ENCODE measurements at regions not wholly inside any gene's neighbourhood (a gene's known extent, or its start where the extent isn't known, plus 50 kb on each side); places are given as distances from the start of the nearest gene placed in this dataset.
"Not testable (repeated sequence)": the region's sequence is repeated elsewhere in the genome, so short reads cannot be mapped to it uniquely, and the experiment has no call there.

DNA sequence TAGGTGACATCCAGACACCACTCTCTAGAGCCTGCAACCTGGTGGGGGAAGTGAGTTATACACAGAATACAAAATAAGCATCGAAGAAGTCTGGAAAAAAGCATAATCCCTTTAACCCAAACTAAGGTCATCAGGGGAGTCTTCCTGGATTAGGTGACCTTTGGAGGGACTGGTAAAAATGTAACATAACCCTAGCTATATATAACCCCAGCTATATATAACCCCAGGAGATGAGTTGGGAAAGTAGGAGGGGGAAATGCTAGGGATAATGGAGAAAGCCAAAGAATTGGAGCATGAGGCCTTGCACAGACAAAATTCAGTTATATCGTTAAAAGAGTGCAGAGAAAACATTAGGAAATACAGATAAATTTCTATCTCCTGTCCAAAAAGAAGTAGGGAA lies 164.8 kb downstream of the QRSL1 start:
- DNase-seq, result no peak

DNA sequence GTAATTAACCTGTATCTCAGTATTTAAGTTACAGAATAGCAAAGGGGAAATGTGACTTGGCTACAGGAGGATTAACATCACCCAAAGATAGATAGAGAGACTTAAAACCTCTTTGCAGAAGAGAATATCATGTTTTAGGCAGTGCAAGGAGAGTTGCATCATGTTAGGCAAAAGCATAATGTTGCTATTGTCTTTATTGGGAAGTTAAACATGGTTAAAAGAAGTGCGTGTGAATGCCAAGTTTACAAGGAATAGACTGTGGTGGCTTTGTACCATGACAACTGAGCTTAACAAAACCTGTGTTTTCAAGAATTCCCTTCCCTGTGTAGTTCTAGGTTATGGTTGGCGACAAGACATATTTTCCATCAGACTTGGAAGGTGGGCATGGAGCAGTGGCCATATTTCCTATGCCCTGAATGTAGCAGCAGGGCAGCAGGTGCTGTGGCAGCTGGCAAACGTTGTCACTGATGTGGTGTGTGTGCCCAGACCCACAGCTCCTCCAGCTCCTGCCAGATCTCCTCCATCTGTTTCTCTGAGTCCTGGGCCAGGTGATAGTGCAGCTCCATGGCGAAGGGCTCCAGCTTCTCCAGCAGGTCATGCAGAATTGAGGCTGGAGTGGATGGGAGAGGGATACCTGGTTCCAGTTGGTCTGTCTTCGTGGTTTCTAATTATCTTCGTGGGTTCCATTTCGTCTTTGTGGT lies 163.3 kb downstream of the QRSL1 start:
- no peak for DNase-seq

DNA sequence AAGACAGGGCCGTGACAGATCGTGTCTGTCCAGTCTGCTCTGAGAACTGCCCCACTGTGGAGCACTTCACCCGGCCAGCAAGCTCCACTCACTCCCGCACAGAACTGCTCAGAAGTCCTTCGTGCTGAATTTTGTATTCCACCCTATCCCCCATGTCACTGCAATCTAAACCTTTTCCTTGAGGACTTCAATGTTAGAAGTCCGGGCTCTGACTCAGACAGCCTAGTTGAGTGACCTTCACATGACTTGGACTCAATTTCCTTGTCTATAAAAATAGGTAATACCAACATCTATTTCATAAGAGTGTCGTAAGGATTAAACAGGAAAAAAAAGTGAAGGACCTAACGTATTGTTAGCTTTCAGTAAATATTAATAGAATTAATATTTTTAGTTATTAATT lies 161.6 kb downstream of the QRSL1 start:
- no peak for DNase-seq

DNA sequence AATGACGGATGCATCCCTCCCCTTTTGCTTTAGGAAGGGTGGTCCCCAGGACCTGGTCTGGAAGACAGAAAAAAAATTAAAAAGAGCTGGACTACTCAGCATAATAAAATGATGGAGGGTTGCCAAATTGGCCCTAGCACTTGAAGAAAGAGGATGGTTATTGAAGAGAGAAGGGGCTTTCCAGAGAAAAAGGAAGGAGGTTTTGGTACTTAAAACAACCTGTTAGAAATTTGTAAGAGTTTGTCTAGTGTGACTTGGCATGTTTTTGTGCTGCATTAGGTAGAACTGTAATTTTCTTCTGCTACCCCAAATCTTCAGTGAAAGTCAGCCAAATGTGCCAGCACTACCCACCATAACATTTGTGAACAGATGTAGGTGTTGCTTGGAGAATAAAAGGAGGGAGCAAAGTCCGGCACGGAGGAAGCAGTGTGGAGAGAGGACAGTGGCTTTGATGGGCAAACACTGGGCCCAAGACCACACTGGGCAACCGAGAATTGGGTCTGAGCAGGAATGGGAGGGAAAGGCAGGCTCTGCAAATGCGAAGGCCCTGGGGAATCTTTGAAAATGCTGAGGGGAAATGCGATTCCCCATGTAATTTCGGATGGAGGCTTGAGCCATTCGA lies 160.9 kb downstream of the QRSL1 start:
- DNase-seq, result no peak

DNA sequence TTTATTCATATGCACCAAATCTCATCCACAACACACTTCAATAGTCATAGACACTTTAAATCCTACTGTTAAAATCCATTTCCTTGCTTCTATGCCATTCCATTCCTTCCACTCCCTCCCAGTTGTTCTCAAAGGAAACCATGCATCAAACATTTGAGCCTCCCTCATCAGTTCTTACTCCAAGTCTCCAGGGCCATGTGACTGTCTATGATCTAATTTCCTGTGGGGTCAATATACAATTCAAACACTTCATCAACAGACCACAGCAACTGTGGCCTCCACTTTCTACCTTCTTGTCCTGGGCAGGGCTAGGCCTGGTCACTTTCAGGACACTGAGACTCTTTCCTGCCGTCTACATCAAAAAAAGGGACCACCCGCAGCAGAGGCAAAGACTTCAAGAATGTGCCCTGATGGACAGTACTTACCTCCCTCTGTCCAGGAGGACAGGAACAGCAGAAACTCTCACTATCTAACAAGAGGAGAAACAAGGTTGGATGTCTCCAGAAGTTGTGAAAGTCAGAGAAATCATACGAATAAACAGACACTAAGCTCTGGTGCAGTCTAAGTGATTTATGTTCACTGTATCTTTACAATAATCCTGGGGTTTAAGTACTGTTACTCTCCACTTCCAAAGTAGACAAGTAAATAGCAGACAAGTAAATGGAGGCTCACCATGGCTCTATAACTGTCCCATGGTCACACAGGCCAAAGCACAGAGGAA lies 160.2 kb downstream of the QRSL1 start:
- DNase-seq, result no peak

DNA sequence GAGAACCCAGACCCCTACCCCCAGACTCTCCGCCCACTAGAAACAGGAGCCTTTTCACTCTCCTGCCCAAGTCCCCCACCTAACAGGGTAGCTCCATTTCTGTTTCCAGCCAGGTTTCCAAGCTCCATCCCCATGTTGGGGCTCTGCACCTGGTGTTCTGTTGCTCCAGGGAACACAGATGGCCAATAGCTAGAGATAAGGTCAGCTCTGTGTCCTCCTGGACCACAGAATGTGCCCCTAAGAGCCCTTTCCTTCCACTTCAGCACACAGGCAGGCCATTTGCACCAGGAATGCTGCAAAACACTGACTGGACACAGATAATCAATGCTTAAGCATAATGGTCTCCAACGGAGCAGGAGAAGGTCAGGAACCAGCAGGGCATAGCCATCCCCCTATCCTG lies 159.4 kb downstream of the QRSL1 start:
- no peak for DNase-seq

DNA sequence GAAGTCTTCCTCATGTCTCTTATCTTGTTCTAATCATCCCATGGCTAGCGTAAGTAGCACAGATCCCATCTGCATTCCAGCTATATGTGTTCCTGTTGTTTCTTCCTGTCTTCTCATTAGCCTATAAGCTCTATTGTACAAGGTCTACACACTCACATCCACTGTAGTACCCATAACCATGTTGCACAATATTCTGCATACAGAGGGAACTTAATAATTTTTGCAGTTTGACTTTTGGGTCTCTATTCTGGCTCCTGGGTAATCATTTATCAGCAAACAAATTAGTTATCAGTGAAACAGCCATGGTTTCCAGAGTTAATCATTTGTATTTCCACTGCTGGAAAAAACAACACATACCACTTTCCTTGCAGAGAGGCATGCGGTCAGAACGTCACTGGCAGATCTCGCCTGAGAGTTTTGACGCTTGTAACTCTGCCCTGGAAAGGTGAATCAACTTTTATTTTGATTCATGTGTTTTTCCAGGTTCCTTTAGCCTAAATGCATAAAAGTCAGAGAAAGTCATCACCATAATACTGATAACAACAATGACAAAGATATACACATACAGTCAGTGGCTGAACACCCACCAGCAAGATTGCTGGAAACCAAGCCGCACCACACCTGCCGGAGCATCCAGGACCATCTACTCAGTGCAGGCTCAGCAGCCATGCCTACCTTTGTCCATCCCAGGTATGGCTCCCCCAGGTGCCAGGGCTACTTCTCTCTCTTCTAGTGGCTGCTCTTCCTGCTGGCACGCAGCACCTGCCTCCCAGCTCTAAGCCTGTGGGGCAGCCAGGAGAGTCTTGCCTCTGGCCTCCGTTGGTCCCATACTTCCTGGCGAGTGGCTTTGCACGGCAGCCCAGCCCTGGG lies 158.2 kb downstream of the QRSL1 start:
- no peak for DNase-seq

DNA sequence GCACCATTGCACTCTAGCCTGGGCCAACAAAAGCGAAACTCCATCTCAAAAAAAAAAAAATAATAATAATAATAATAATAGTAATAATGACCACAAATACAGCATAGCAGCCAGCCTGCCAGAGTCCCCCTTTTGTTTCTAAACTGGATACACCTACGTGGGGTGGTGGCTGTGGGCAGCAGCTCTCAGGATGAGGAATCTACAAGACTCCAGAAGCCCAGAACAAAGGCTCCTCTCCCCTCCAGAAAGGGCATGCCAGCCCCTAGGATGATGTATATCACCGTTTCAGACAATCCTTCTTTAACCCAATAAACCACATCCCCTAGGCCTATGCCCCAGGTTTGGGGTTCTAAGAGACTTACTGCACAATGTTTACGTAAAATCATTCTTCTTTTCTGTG lies 155.9 kb downstream of the QRSL1 start:
- no peak for DNase-seq

DNA sequence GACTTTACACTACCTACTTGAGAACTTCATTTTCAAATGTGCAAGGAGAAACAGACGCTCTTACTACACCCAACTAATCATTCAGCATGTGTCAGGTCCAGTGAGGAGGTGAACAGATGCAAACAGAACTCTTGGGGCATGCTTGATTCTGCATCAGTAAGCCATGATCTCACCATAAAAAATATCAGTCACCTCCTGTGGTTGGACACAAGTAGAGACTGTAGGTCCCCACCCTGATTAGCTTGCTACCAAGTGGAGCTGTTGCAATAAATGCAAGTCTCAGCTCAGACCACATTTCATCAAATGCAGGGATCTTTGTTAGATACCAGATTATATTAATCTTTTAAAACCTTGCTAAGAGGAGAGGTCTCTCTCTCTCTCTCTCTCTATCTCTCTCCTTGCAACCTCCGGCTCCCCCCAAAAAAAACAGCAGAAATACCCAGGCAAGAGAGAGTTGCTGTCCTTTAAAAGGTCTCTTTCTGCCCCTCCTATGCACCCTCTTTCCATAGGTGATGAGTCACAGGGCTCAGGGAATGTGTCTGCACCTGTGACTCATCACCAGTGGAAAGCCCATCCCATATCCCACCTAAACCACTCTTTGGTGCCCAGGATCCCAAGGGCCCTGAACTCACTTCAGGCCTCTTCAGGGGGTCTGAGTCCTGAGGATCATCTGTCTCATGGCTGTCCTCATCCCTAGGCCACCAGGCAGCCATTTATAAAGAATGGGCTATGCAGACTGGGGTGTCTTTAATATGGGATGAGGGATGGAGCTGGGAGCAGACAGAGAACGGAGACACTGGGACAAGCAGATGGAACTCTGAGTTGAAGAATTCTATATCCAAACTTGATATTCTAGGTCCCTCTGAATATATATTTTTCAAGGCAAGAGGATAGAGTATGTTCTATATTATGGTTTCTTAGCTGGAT lies 154.5 kb downstream of the QRSL1 start:
- peak; percentile 33 for DNase-seq

DNA sequence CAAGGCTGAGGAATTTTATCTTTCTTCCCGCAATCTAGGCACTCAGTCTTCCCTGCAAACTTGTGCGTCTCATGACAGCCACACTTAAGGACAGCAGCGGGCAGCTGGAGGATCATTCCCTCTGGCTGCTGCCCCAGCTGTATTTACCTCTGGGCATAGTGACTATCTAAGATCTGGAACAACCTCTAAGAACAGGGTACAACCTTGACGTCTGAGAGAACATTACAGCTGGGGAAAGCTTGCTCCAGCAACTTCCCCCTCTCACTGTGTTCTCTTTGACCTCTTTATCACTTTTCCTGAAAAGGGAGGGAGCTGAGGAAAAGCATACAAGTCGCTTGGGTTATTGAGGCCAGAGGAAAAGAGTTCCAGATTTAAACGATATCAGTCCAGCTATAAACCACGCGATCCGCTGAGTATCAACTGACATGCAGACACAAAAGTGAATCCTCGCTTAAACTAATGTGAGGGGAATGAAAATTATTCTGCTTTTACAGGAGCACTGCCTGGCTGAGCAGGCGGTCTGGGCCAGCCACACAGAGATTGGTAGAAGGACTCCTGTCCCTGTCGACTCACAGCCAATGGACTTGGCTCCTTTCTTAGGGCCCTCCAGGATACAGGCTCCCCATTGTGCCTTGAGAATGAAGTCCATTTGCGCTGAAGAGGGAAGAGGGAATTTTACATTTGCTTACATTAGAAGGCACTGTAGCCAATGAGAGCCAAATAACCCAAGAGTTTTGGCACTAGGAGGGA lies 153.3 kb downstream of the QRSL1 start:
- DNase-seq, result no peak

DNA sequence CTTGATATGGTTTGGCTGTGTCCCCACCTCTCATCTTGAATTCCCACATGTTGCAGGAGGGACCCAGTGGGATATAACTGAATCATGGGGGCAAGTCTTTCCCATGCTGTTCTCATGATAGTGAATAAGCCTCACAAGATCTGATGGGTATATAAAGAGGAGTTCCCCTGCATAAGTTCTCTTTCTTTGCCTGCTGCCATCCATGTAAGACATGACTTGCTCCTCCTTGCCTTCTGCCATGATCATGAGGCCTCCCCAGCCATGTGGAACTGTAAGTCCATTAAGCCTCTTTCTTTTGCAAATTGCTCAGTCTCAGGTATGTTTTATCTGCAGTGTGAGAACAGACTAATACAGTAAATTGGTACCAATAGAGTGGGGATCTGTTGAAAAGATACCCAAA lies 150.2 kb downstream of the QRSL1 start:
- not testable (repeated sequence) for DNase-seq

DNA sequence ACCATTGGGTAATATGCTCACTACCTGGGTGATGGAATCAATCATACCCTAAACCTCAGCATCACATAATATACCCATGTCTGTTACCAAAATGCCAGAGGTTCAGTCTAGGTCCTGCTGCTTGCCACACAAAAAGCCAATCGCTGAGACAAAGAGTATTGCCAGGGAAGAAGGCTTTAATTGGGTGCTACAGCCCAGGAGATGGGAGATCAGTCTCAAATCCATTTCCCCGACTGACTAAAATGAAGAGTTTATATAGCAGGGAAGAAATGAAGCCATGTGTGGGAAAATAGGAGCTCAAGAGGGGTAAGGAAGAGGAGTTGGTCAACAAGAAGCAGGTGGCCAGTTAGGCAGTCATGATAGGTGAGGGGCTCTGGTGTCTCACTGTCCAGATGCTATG lies 149.6 kb downstream of the QRSL1 start:
- DNase-seq, result no peak

DNA sequence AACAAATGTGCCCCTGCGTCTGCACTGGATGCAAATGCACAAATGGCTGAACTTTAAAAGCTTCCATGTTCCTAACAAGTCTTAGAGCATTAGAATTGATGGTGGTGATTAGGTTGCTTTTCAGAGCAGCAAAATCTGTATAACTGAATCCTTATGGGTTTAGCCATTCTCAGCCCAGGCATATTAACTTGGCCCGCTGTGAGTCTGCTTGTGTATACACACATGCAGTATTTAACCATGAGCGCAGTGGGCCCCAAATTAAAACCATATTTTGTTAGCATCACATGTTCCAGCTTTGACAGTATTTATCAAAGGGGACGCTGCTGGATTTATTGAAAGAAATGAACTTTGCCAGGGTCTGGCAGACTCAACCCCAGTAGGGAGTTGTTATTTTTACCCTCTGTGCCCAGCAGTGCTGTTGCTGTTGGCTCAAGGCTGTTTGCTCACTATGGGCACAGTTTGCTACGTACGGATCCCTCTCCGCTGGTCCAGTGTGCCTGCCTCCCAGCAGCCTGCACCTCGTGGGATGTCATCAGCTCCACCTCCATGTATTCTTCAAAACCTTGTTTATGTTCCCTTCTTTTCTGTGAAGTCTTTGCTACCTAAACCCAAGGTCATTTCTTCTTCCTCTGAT lies 144.7 kb downstream of the QRSL1 start:
- DNase-seq, result no peak

DNA sequence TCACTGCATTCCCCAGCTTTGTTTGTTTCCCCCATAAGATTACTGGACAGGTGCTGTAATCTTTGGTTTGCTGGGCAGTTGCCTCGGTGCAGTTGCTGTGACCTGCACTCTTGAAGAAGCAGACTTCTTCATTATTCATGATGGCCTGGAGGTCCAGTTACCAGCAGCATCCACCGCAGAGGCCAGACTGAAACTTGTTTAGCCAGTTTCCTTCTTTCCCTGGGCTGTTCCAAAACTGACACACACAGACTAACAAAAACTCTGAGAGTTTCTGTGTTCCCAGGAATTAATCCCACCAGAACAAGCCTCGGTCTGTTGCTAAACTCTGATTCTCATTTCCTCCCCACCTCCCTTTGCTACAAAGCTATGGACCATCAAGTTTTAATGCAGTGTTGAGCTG lies 144.1 kb downstream of the QRSL1 start:
- DNase-seq, result no peak

DNA sequence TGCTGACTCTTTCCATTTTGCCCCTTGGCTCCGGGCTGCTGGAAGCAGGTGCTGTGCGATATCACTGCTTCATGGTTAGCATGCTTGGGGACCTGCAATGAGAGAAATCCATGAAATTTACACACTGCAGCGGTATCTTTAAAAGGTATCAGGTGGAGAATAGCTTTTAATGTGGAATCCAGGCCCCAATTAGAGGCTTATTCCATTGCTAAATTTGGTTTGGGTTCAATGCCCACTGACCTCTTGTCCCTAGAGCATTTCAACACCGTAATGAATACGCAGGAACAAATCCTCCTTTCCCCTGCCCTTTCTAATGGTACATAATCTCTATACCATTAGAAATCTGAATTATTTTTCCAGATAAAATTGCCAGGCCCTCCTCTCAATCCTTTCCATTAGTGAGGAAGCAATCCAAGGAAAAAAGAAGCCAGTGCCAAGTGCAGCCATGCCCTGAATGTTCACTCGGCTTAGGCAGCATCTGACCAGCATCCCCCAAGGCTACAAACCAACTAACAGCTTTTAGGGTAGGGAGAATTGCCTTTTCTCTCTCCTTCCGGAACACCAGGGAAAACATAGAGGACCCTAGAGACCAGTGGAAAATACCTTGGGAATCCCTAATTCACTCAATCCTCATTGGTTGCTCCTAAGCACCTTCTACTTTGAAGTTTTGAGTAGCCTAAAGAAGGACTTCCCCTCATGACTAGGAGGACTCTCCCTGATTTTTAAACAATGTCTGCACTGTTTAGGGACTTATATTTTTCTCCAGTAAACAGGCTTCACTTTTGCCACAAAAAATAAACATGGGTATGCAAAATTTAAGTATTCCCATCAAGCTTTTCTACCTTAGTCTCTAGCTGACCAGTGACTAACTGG lies 143.1 kb downstream of the QRSL1 start:
- DNase-seq, result no peak

DNA sequence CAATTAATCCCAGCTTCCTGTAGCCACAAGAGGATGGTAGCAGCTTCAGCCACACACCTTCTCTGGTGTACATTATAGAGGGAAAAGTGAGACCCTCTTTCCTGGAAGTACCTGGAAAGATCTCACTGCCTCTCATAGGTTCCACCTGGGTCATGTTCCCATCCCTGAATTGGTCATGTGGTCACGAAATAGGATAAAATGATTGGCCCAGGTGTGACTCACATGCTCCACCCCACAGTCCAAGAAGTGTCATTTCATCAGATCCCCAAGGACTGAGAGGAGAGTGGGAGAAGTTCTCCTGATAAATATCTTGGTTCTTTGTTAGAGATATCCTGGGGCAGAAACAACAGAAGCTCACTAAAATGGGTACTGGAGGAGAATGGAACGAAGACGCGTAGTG lies 142.4 kb downstream of the QRSL1 start:
- DNase-seq, result no peak

DNA sequence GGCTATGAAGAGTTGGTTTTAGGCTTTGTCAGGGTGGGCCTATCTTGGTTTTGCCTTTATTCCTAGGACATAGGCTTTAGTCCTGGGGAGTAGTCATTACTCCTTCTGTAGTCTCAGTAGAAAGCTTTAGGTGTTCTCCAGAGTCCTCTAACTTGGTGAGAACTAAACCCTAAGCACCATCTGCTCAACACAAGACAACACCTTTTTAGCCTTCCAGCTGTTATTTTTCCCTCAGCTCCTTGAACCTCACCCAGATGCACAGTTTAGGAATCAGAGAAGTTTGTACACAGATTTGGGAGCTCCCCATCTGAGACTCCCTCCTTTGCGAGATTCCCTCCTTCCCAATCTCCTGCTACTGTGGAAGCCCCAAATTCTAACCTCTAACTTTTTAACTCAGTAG lies 141.3 kb downstream of the QRSL1 start:
- DNase-seq, result no peak

DNA sequence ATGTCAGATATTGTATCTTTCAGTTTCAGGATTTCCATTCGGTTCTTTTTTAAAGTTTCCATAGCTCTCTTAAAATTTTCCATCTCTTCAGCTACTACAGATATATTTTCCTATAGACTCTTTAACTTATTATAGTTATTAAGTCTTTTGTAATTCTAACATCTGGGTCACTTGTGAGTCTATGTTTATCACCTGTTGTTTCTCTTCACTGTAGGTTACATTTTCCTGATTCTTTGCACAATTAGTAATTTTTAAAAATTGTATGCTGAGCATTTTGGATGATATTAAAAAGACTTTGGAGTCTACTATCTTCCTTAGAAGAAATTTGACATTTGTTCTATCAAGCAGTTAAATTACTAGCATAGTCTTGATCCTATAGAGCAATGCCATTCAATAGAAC lies 140.7 kb downstream of the QRSL1 start:
- no peak for DNase-seq

DNA sequence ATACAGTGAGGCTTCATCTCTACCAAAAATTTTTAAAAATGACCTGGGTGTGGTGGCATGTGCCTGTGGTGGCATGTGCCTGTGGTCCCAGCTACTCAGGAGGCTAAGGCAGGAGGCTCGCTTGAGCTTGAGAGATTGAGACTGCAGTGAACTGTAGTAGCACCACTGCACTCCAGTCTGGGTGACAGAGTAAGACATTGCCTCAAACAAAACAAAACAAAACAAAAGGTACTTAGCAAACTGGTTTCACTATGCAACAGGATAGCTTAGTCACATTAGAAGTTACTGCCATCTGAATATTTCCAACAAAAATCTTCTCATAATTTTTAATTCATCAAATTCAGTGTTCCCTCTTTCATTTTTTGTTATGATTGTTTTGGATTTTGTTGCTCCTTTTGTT lies 137.9 kb downstream of the QRSL1 start:
- no peak for DNase-seq

DNA sequence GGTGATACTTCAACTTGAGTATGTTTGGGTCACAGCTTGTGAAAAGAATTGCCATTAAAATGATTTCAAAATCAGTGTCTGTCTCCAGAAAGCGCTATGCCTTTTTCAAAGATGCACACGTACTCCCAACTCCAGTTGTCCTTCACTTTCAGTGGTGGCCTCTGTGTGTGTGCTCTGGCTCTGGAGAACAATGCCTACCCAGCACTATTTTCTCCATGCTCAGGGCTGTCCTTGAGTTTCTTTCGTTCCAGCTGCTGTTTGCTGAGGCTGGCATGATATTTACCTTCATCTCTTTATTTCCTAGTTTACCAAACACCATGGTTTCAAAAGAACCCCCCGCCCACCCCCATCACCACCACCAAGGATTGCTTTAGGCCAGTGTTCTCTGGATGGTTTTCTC lies 136.8 kb downstream of the QRSL1 start:
- no peak for DNase-seq
